HepG2 (cell line): ENCODE measurements at regions not wholly inside any gene's neighbourhood (a gene's known extent, or its start where the extent isn't known, plus 50 kb on each side); places are given as distances from the start of the nearest gene placed in this dataset.
A peak's percentile ranks its signal among the peaks of the same experiment; 100 is the strongest.

ENCODE experiments used
- GATAD2A ChIP-seq: IDR thresholded peaks from 2 replicates; pipeline ENCODE4 v1.6.1; 2016
- HNF4G ChIP-seq, 2 experiments: sonication (generic) in 1 of 2; formaldehyde crosslinking in 1 of 2; IDR thresholded peaks; 2 replicates each; pipeline versions ENCODE4 v1.4.0 to v1.6.1; 2011 to 2020; ENCODE audit warnings: borderline replicate concordance in 2 of 2, low read depth in 2 of 2, mild to moderate bottlenecking in 2 of 2, low read length in 1 of 2, missing genetic modification reagents in 1 of 2, moderate library complexity in 1 of 2
- NR1H2 ChIP-seq: sonication (generic); formaldehyde crosslinking; IDR thresholded peaks from 2 replicates; pipeline ENCODE4 v1.8.1; 2022; ENCODE audit warnings: low read depth, missing genetic modification reagents, borderline replicate concordance
- XBP1 ChIP-seq: sonication (generic); formaldehyde crosslinking; IDR thresholded peaks from 2 replicates; pipeline ENCODE4 v1.5.0; 2020; ENCODE audit warnings: missing genetic modification reagents
- ZNF260 ChIP-seq: sonication (generic); formaldehyde crosslinking; IDR thresholded peaks from 2 replicates; pipeline ENCODE4 v1.4.0; 2020; ENCODE audit warnings: missing genetic modification reagents, low read depth, mild to moderate bottlenecking, borderline replicate concordance
- ZNF616 ChIP-seq: sonication (generic); formaldehyde crosslinking; IDR thresholded peaks from 2 replicates; pipeline ENCODE4 v1.5.0; 2020; ENCODE audit warnings: low read depth, mild to moderate bottlenecking, missing genetic modification reagents
- TF ChIP-seq, protein P1 (sequence below): sonication (generic); formaldehyde crosslinking; IDR thresholded peaks from 2 replicates; pipeline ENCODE4 v1.5.1; 2020; ENCODE audit warnings: mild to moderate bottlenecking, missing genetic modification reagents, borderline replicate concordance
- TF ChIP-seq, protein P2 (sequence below): sonication (generic); formaldehyde crosslinking; IDR thresholded peaks from 2 replicates; pipeline ENCODE4 v1.5.0; 2020; ENCODE audit warnings: mild to moderate bottlenecking, missing genetic modification reagents, borderline replicate concordance
- TF ChIP-seq, protein P3 (sequence below): sonication (generic); formaldehyde crosslinking; IDR thresholded peaks from 2 replicates; pipeline ENCODE4 v1.4.0; 2020; ENCODE audit warnings: missing genetic modification reagents

DNA sequence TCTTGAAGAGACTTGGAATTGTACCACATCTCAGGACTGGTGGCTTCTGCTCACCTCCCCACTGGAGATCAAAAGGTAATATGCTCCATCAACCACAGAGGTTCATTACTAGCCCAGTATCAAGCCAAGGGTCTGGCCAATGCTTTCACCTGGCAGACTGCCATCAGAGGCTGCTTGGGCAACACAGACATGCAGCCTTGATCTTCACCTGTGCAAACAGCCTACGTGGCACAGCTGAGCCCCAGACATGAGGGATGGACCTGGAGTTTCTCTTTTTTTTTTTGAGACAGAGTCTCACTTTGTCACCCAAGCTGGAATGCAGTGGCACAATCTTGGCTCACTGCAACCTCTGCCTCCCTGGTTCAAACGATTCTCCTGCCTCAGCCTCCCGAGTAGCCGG, 105.6 kb upstream of the HES1 start (continued):
- TF ChIP-seq ZNF260 (no peak), XBP1 (CRISPR knock-in tag) (no peak), GATAD2A (peak; percentile 15; the same call in 1 of the 2 replicates), HNF4G (IDR thresholded peaks at IDR 0.05; ENCODE audit: borderline replicate concordance, low read depth, low read length) (no peak), HNF4G (CRISPR knock-in tag; IDR thresholded peaks at IDR 0.05; ENCODE audit: borderline replicate concordance, low read depth) (no peak), ZNF616 (CRISPR knock-in tag) (no peak), NR1H2 (no peak)
- TF ChIP-seq, protein P1, sequence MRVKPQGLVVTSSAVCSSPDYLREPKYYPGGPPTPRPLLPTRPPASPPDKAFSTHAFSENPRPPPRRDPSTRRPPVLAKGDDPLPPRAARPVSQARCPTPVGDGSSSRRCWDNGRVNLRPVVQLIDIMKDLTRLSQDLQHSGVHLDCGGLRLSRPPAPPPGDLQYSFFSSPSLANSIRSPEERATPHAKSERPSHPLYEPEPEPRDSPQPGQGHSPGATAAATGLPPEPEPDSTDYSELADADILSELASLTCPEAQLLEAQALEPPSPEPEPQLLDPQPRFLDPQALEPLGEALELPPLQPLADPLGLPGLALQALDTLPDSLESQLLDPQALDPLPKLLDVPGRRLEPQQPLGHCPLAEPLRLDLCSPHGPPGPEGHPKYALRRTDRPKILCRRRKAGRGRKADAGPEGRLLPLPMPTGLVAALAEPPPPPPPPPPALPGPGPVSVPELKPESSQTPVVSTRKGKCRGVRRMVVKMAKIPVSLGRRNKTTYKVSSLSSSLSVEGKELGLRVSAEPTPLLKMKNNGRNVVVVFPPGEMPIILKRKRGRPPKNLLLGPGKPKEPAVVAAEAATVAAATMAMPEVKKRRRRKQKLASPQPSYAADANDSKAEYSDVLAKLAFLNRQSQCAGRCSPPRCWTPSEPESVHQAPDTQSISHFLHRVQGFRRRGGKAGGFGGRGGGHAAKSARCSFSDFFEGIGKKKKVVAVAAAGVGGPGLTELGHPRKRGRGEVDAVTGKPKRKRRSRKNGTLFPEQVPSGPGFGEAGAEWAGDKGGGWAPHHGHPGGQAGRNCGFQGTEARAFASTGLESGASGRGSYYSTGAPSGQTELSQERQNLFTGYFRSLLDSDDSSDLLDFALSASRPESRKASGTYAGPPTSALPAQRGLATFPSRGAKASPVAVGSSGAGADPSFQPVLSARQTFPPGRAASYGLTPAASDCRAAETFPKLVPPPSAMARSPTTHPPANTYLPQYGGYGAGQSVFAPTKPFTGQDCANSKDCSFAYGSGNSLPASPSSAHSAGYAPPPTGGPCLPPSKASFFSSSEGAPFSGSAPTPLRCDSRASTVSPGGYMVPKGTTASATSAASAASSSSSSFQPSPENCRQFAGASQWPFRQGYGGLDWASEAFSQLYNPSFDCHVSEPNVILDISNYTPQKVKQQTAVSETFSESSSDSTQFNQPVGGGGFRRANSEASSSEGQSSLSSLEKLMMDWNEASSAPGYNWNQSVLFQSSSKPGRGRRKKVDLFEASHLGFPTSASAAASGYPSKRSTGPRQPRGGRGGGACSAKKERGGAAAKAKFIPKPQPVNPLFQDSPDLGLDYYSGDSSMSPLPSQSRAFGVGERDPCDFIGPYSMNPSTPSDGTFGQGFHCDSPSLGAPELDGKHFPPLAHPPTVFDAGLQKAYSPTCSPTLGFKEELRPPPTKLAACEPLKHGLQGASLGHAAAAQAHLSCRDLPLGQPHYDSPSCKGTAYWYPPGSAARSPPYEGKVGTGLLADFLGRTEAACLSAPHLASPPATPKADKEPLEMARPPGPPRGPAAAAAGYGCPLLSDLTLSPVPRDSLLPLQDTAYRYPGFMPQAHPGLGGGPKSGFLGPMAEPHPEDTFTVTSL (CRISPR knock-in tag), result 0 out of 2 replicates have a peak, but pooled peaks have one; percentile 38
- TF ChIP-seq, protein P2, sequence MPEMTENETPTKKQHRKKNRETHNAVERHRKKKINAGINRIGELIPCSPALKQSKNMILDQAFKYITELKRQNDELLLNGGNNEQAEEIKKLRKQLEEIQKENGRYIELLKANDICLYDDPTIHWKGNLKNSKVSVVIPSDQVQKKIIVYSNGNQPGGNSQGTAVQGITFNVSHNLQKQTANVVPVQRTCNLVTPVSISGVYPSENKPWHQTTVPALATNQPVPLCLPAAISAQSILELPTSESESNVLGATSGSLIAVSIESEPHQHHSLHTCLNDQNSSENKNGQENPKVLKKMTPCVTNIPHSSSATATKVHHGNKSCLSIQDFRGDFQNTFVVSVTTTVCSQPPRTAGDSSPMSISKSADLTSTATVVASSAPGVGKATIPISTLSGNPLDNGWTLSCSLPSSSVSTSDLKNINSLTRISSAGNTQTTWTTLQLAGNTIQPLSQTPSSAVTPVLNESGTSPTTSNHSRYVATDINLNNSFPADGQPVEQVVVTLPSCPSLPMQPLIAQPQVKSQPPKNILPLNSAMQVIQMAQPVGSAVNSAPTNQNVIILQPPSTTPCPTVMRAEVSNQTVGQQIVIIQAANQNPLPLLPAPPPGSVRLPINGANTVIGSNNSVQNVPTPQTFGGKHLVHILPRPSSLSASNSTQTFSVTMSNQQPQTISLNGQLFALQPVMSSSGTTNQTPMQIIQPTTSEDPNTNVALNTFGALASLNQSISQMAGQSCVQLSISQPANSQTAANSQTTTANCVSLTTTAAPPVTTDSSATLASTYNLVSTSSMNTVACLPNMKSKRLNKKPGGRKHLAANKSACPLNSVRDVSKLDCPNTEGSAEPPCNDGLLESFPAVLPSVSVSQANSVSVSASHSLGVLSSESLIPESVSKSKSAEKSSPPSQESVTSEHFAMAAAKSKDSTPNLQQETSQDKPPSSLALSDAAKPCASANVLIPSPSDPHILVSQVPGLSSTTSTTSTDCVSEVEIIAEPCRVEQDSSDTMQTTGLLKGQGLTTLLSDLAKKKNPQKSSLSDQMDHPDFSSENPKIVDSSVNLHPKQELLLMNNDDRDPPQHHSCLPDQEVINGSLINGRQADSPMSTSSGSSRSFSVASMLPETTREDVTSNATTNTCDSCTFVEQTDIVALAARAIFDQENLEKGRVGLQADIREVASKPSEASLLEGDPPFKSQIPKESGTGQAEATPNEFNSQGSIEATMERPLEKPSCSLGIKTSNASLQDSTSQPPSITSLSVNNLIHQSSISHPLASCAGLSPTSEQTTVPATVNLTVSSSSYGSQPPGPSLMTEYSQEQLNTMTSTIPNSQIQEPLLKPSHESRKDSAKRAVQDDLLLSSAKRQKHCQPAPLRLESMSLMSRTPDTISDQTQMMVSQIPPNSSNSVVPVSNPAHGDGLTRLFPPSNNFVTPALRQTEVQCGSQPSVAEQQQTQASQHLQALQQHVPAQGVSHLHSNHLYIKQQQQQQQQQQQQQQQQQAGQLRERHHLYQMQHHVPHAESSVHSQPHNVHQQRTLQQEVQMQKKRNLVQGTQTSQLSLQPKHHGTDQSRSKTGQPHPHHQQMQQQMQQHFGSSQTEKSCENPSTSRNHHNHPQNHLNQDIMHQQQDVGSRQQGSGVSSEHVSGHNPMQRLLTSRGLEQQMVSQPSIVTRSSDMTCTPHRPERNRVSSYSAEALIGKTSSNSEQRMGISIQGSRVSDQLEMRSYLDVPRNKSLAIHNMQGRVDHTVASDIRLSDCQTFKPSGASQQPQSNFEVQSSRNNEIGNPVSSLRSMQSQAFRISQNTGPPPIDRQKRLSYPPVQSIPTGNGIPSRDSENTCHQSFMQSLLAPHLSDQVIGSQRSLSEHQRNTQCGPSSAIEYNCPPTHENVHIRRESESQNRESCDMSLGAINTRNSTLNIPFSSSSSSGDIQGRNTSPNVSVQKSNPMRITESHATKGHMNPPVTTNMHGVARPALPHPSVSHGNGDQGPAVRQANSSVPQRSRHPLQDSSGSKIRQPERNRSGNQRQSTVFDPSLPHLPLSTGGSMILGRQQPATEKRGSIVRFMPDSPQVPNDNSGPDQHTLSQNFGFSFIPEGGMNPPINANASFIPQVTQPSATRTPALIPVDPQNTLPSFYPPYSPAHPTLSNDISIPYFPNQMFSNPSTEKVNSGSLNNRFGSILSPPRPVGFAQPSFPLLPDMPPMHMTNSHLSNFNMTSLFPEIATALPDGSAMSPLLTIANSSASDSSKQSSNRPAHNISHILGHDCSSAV (CRISPR knock-in tag), result no peak
- TF ChIP-seq, protein P3, sequence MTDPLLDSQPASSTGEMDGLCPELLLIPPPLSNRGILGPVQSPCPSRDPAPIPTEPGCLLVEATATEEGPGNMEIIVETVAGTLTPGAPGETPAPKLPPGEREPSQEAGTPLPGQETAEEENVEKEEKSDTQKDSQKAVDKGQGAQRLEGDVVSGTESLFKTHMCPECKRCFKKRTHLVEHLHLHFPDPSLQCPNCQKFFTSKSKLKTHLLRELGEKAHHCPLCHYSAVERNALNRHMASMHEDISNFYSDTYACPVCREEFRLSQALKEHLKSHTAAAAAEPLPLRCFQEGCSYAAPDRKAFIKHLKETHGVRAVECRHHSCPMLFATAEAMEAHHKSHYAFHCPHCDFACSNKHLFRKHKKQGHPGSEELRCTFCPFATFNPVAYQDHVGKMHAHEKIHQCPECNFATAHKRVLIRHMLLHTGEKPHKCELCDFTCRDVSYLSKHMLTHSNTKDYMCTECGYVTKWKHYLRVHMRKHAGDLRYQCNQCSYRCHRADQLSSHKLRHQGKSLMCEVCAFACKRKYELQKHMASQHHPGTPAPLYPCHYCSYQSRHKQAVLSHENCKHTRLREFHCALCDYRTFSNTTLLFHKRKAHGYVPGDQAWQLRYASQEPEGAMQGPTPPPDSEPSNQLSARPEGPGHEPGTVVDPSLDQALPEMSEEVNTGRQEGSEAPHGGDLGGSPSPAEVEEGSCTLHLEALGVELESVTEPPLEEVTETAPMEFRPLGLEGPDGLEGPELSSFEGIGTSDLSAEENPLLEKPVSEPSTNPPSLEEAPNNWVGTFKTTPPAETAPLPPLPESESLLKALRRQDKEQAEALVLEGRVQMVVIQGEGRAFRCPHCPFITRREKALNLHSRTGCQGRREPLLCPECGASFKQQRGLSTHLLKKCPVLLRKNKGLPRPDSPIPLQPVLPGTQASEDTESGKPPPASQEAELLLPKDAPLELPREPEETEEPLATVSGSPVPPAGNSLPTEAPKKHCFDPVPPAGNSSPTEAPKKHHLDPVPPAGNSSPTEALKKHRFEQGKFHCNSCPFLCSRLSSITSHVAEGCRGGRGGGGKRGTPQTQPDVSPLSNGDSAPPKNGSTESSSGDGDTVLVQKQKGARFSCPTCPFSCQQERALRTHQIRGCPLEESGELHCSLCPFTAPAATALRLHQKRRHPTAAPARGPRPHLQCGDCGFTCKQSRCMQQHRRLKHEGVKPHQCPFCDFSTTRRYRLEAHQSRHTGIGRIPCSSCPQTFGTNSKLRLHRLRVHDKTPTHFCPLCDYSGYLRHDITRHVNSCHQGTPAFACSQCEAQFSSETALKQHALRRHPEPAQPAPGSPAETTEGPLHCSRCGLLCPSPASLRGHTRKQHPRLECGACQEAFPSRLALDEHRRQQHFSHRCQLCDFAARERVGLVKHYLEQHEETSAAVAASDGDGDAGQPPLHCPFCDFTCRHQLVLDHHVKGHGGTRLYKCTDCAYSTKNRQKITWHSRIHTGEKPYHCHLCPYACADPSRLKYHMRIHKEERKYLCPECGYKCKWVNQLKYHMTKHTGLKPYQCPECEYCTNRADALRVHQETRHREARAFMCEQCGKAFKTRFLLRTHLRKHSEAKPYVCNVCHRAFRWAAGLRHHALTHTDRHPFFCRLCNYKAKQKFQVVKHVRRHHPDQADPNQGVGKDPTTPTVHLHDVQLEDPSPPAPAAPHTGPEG (CRISPR knock-in tag), result no peak
